ENCODE measurements at regions not wholly inside any gene's neighbourhood (a gene's known extent, or its start where the extent isn't known, plus 50 kb on each side); places are given as distances from the start of the nearest gene placed in this dataset.

GRCh38 chr11:69953356-69953755, 124.8 kb upstream of the ANO1 start:
- ATAC-seq: no peak
- H3K27ac Mint-ChIP-seq: no peak overlapping the region

DNA sequence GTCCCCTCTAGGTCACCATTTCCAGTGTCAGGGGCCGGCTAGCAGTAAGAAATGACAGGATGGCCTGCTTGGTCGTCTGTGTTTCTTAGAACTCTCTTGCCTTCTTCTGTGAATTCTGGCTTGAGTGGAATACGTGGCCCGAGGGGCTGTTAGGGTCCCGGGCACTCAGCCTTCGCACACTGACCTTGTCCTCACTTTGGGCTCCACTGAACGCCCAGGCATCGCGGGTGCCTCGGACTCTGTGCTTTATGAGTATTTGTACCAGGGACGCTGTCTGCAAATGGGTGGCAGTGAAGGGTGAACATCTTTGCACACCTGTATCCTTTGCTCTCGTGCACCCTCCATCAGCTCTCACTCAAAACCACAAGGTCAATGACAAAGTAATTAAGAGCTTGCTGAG, 123.4 kb upstream of the ANO1 start:
- H3K27ac Mint-ChIP-seq: no peak overlapping the region
- no peaks in the 10 kb centered on the region for H3K36me3 Mint-ChIP-seq
- H3K27me3 Mint-ChIP-seq: peaks cover 30% of the 10 kb centered on the region
- H3K9me3 Mint-ChIP-seq: peaks cover 7% of the 10 kb centered on the region
- ATAC-seq: no peak
- H3K4me1 Mint-ChIP-seq: no peaks in the 10 kb centered on the region
- H3K4me3 Mint-ChIP-seq: no peak overlapping the region

More at GRCh38 chr11:69953356-69953755, 124.8 kb upstream of the ANO1 start:
- peaks cover 26% of the 10 kb centered on the region for H3K27me3 Mint-ChIP-seq
- H3K9me3 Mint-ChIP-seq: peaks cover 6% of the 10 kb centered on the region
- H3K36me3 Mint-ChIP-seq: no peaks in the 10 kb centered on the region
- H3K4me3 Mint-ChIP-seq: no peak overlapping the region
- no peaks in the 10 kb centered on the region for H3K4me1 Mint-ChIP-seq

GRCh38 chr11:69956669-69957190, 121.4 kb upstream of the ANO1 start:
- Mint-ChIP-seq H3K4me3 (no peak overlapping the region), H3K4me1 (no peaks in the 10 kb centered on the region), H3K36me3 (no peaks in the 10 kb centered on the region), H3K27me3 (peaks cover 27% of the 10 kb centered on the region), H3K9me3 (peaks cover 5% of the 10 kb centered on the region), H3K27ac (no peak overlapping the region)
- no peak for ATAC-seq

GRCh38 chr11:69957849-69958248, 120.3 kb upstream of the ANO1 start:
- Mint-ChIP-seq H3K27me3 (peaks cover 38% of the 10 kb centered on the region), H3K4me1 (peaks cover 2% of the 10 kb centered on the region), H3K4me3 (no peak overlapping the region), H3K36me3 (no peaks in the 10 kb centered on the region), H3K9me3 (peaks cover 5% of the 10 kb centered on the region), H3K27ac (no peak overlapping the region)
- ATAC-seq: no peak

- no peak overlapping the region for H3K27ac Mint-ChIP-seq
- H3K36me3 Mint-ChIP-seq: no peaks in the 10 kb centered on the region
- no peak for ATAC-seq
- peaks cover 43% of the 10 kb centered on the region for H3K27me3 Mint-ChIP-seq
- peaks cover 7% of the 10 kb centered on the region for H3K4me1 Mint-ChIP-seq
- no peak overlapping the region for H3K4me3 Mint-ChIP-seq
- H3K9me3 Mint-ChIP-seq: peaks cover 5% of the 10 kb centered on the region
Observed at GRCh38 chr11:69958308-69958707, 119.8 kb upstream of the ANO1 start.

- Mint-ChIP-seq H3K27ac (no peak overlapping the region), H3K4me3 (no peak overlapping the region), H3K27me3 (peaks cover 45% of the 10 kb centered on the region), H3K36me3 (no peaks in the 10 kb centered on the region), H3K4me1 (peaks cover 7% of the 10 kb centered on the region), H3K9me3 (peaks cover 5% of the 10 kb centered on the region)
- ATAC-seq: no peak
Observed at GRCh38 chr11:69959461-69959860, 118.7 kb upstream of the ANO1 start.

GRCh38 chr11:69961738-69962137, 116.4 kb upstream of the ANO1 start:
- no peak overlapping the region for H3K4me3 Mint-ChIP-seq
- H3K27me3 Mint-ChIP-seq: peaks cover 34% of the 10 kb centered on the region
- no peak overlapping the region for H3K27ac Mint-ChIP-seq
- no peaks in the 10 kb centered on the region for H3K36me3 Mint-ChIP-seq
- peaks cover 7% of the 10 kb centered on the region for H3K4me1 Mint-ChIP-seq
- ATAC-seq: no peak
- peaks cover 5% of the 10 kb centered on the region for H3K9me3 Mint-ChIP-seq

GRCh38 chr11:69962152-69962551, 116.0 kb upstream of the ANO1 start:
- Mint-ChIP-seq H3K4me3 (no peak overlapping the region), H3K4me1 (peaks cover 7% of the 10 kb centered on the region), H3K27me3 (peaks cover 34% of the 10 kb centered on the region), H3K27ac (no peak overlapping the region), H3K36me3 (no peaks in the 10 kb centered on the region), H3K9me3 (peaks cover 5% of the 10 kb centered on the region)
- no peak for ATAC-seq

GRCh38 chr11:69963533-69964246, 114.4 kb upstream of the ANO1 start:
- no peak for ATAC-seq

DNA sequence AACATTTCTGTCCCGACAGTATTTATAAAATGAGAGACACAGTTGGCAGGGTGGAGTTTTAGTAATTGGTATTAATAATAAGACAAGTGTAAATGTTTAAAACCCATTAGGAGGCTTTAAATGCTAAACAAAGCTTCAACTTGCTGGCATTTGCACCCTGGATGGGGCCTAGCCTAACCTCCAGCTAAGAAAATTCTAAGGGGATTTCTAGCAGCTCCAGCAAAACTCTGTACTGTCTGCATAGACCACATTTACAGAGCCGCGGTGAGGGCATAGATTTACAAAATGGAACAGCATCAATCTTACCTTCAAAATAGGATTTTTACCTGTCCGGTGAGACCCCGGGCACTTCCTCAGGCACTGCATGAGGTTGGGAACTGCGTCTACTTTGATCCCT, 113.9 kb upstream of the ANO1 start:
- Mint-ChIP-seq H3K27me3 (peaks cover 34% of the 10 kb centered on the region), H3K4me3 (no peak overlapping the region), H3K36me3 (no peaks in the 10 kb centered on the region), H3K4me1 (peaks cover 7% of the 10 kb centered on the region), H3K9me3 (peaks cover 3% of the 10 kb centered on the region), H3K27ac (no peak overlapping the region)
- ATAC-seq: no peak

More at GRCh38 chr11:69963533-69964246, 114.4 kb upstream of the ANO1 start:
- Mint-ChIP-seq H3K9me3 (peaks cover 3% of the 10 kb centered on the region), H3K4me3 (no peak overlapping the region), H3K27ac (no peak overlapping the region), H3K27me3 (peaks cover 34% of the 10 kb centered on the region), H3K4me1 (peaks cover 7% of the 10 kb centered on the region), H3K36me3 (no peaks in the 10 kb centered on the region)

DNA sequence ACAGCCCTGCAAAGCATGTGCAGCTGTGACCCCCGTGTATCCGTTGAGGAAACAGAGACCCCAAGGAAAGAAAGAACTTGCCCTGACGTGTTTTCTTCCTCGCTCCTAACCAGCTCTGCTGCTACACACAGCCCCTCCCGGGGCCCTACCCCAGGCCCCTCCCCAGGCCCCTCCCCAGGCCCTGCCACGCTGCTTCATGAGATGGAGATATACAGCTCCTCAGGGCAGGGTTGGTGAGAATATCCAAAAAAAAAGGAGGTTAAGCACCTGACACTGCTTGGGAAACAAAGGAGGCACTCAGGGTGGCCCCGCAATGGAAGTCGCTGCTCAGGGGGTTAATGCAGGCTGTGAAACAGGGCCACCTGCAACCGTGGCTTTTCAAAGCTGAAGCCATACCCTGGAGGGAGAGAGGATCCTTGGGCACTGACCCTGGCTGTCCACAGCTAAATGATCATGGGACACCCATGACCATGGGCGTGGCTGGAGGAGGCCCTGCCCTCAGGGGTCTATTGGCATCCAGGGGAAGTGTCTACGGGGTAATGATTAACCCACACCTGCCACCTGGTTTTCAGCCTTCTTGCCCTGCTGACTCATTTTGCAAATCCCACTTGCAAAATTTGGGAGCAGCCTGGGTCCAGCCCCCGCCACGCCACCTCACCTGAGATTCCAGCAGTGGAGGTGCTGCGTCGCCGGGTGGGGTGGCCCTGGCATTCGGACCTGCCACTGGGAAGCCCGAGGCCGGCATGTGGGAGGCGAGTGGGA, 112.1 kb upstream of the ANO1 start:
- Mint-ChIP-seq H3K36me3 (no peaks in the 10 kb centered on the region), H3K4me3 (no peak overlapping the region), H3K27ac (no peak overlapping the region), H3K27me3 (peaks cover 46% of the 10 kb centered on the region), H3K4me1 (peaks cover 7% of the 10 kb centered on the region), H3K9me3 (no peaks in the 10 kb centered on the region)
- ATAC-seq: no peak

DNA sequence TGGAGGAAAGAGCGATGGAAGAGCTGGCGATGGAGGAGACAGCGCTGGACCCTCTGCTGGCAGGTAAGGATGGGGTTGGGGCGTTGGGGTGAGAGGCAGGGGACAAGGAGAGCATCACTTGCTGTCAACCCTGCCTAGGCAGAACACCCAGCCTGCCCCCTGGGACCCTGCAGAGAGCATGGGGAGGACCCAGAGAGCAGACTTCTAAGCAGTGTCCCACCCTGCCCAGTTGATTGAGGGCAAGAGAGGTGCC, 111.6 kb upstream of the ANO1 start:
- Mint-ChIP-seq H3K27me3 (peaks cover 47% of the 10 kb centered on the region), H3K36me3 (no peaks in the 10 kb centered on the region), H3K4me1 (peaks cover 7% of the 10 kb centered on the region), H3K4me3 (no peak overlapping the region), H3K27ac (no peak overlapping the region), H3K9me3 (no peaks in the 10 kb centered on the region)
- ATAC-seq: no peak

- H3K36me3 Mint-ChIP-seq: no peaks in the 10 kb centered on the region
Observed at GRCh38 chr11:69966910-69967483, 111.1 kb upstream of the ANO1 start.

GRCh38 chr11:69967484-69967883, 110.6 kb upstream of the ANO1 start:
- H3K9me3 Mint-ChIP-seq: no peaks in the 10 kb centered on the region
- peaks cover 11% of the 10 kb centered on the region for H3K4me1 Mint-ChIP-seq
- no peaks in the 10 kb centered on the region for H3K36me3 Mint-ChIP-seq
- no peak for ATAC-seq
- peaks cover 37% of the 10 kb centered on the region for H3K27me3 Mint-ChIP-seq
- H3K4me3 Mint-ChIP-seq: no peak overlapping the region
- H3K27ac Mint-ChIP-seq: no peak overlapping the region

More at GRCh38 chr11:69966910-69967483, 111.1 kb upstream of the ANO1 start:
- Mint-ChIP-seq H3K27me3 (peaks cover 42% of the 10 kb centered on the region), H3K4me3 (no peak overlapping the region), H3K9me3 (no peaks in the 10 kb centered on the region), H3K4me1 (peaks cover 7% of the 10 kb centered on the region), H3K27ac (no peak overlapping the region)
- ATAC-seq: no peak

- Mint-ChIP-seq H3K9me3 (no peaks in the 10 kb centered on the region), H3K4me3 (no peak overlapping the region), H3K27me3 (peaks cover 38% of the 10 kb centered on the region), H3K36me3 (no peaks in the 10 kb centered on the region), H3K4me1 (peaks cover 12% of the 10 kb centered on the region), H3K27ac (no peak overlapping the region)
- no peak for ATAC-seq
Observed at GRCh38 chr11:69968396-69969347, 109.4 kb upstream of the ANO1 start.

All from stimulated activated memory B cell treated with anti-CD40 and anti-IgM and Interleukin-4, amounts not matched to agents 10 μg/mL and 1 μg/mL and 100 μg/mL, for 72 hours (primary cell).